Erythroblast (primary cell): ENCODE measurements at regions not wholly inside any gene's neighbourhood (a gene's known extent, or its start where the extent isn't known, plus 50 kb on each side); places are given as distances from the start of the nearest gene placed in this dataset.

ENCODE experiments used
- GATA1 ChIP-seq: IDR thresholded peaks from 2 replicates; pipeline ENCODE4 v1.6.1; 2011; ENCODE audit warnings: low read depth, mild to moderate bottlenecking, control low read depth, low read length, moderate library complexity
- POLR2A ChIP-seq: IDR thresholded peaks from 2 replicates; pipeline ENCODE4 v1.6.1; 2011; ENCODE audit warnings: mild to moderate bottlenecking, low read length

- TF ChIP-seq POLR2A (no peak), GATA1 (no peak)
Measured at GRCh38 chr14:48914921-48915320, 671.3 kb downstream of the RPS29 start.
